ENCODE measurements at regions not wholly inside any gene's neighbourhood (a gene's known extent, or its start where the extent isn't known, plus 50 kb on each side); places are given as distances from the start of the nearest gene placed in this dataset.

DNA sequence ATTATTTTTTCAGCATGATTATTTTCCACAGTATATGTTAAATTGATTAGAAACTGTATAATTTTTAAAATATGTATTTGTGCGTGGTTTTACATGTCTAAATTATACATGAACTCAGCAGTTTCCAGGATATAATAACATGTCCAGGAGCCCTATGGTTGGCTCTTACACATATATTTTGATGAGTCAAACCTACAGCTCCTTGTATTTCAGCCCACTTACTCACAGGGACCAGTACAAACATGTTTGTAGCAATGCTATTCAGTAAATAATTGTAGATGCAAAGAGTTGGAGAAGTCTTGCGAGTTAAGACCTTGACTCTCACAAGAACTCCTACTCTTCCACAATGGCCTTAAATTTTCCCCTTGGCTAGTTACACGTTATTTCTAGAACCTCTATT lies 107.2 kb upstream of the SASH1 start:
- no peak for DNase-seq (ENCODE audit: low read depth)
- TF ChIP-seq MYC (IDR thresholded peaks at IDR 0.05; ENCODE audit: low read depth, low read length): no peak
- TF ChIP-seq, protein P1, sequence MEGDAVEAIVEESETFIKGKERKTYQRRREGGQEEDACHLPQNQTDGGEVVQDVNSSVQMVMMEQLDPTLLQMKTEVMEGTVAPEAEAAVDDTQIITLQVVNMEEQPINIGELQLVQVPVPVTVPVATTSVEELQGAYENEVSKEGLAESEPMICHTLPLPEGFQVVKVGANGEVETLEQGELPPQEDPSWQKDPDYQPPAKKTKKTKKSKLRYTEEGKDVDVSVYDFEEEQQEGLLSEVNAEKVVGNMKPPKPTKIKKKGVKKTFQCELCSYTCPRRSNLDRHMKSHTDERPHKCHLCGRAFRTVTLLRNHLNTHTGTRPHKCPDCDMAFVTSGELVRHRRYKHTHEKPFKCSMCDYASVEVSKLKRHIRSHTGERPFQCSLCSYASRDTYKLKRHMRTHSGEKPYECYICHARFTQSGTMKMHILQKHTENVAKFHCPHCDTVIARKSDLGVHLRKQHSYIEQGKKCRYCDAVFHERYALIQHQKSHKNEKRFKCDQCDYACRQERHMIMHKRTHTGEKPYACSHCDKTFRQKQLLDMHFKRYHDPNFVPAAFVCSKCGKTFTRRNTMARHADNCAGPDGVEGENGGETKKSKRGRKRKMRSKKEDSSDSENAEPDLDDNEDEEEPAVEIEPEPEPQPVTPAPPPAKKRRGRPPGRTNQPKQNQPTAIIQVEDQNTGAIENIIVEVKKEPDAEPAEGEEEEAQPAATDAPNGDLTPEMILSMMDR (IDR thresholded peaks at IDR 0.05; ENCODE audit: low read depth, low read length): no peak
- TF ChIP-seq MAX (IDR thresholded peaks at IDR 0.05; ENCODE audit: low read depth, low read length): no peak
- TF ChIP-seq POLR2A (IDR thresholded peaks at IDR 0.05; ENCODE audit: extremely low read depth, insufficient read length): no peak

GRCh38 chr6:148238713-148239112 lies 103.9 kb upstream of the SASH1 start:
- no peak for DNase-seq (ENCODE audit: low read depth)
- H3K4me3 ChIP-seq (ENCODE audit: low read depth, low read length): no peak overlapping the region
- TF ChIP-seq POLR2A (IDR thresholded peaks at IDR 0.05; ENCODE audit: extremely low read depth, insufficient read length) (no peak), MYC (IDR thresholded peaks at IDR 0.05; ENCODE audit: low read depth, low read length) (no peak), MAX (IDR thresholded peaks at IDR 0.05; ENCODE audit: low read depth, low read length) (no peak)
- TF ChIP-seq, protein P1 (IDR thresholded peaks at IDR 0.05; ENCODE audit: low read depth, low read length): no peak

More for the DNA sequence above, 107.2 kb upstream of the SASH1 start:
- no peak overlapping the region for H3K4me3 ChIP-seq (ENCODE audit: low read depth, low read length)

- DNase-seq (ENCODE audit: low read depth): no peak
- no peak overlapping the region for H3K4me3 ChIP-seq (ENCODE audit: low read depth, low read length)
- TF ChIP-seq MAX (IDR thresholded peaks at IDR 0.05; ENCODE audit: low read depth, low read length) (no peak), MYC (IDR thresholded peaks at IDR 0.05; ENCODE audit: low read depth, low read length) (no peak), POLR2A (IDR thresholded peaks at IDR 0.05; ENCODE audit: extremely low read depth, insufficient read length) (no peak)
- TF ChIP-seq, protein P1 (IDR thresholded peaks at IDR 0.05; ENCODE audit: low read depth, low read length): no peak
Measured at GRCh38 chr6:148239215-148239614, 103.4 kb upstream of the SASH1 start.

DNA sequence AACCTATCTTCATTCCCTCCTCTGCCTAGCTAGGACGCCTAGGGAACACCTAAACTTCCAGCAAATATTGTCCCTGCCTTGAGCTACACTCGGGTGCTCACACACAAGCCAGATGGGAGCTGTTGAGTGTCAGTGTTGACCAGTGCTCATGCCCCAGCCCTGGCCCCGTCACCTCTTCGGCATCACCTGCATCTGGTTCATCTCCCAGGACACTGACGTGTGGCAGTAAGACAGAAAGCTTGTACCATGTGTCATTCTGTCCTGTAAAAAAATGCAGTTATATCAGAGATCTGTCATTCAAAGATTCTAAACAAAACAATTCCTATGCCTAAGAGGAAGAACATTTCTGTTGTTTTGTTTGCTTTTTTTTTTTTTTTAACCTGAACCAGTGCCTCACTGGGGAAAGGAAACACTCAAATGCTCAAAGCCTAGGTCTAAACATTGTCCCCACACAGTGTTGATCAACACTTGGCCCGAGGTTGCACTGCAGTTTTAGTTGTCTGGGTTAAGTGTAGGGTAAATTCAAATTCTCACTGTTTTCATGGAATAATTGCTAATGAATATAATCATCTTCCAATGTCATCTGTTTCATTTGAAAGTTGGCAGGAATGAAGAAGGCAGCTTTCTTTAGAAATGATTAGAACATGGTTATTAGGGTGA lies 102.7 kb upstream of the SASH1 start:
- DNase-seq (ENCODE audit: low read depth): no peak
- H3K4me3 ChIP-seq (ENCODE audit: low read depth, low read length): no peak overlapping the region
- TF ChIP-seq POLR2A (IDR thresholded peaks at IDR 0.05; ENCODE audit: extremely low read depth, insufficient read length) (no peak), MYC (IDR thresholded peaks at IDR 0.05; ENCODE audit: low read depth, low read length) (no peak), MAX (IDR thresholded peaks at IDR 0.05; ENCODE audit: low read depth, low read length) (no peak)
- TF ChIP-seq, protein P1 (IDR thresholded peaks at IDR 0.05; ENCODE audit: low read depth, low read length): no peak

GRCh38 chr6:148240461-148240840 lies 102.2 kb upstream of the SASH1 start:
- DNase-seq (ENCODE audit: low read depth): no peak
- TF ChIP-seq POLR2A (IDR thresholded peaks at IDR 0.05; ENCODE audit: extremely low read depth, insufficient read length): no peak
- TF ChIP-seq MYC (IDR thresholded peaks at IDR 0.05; ENCODE audit: low read depth, low read length): no peak
- TF ChIP-seq MAX (IDR thresholded peaks at IDR 0.05; ENCODE audit: low read depth, low read length): no peak
- TF ChIP-seq, protein P1 (IDR thresholded peaks at IDR 0.05; ENCODE audit: low read depth, low read length): no peak

More at GRCh38 chr6:148240461-148240840, 102.2 kb upstream of the SASH1 start:
- no peak overlapping the region for H3K4me3 ChIP-seq (ENCODE audit: low read depth, low read length)
